RPMI7951 (cell line): ENCODE measurements at regions not wholly inside any gene's neighbourhood (a gene's known extent, or its start where the extent isn't known, plus 50 kb on each side); places are given as distances from the start of the nearest gene placed in this dataset.

Experiments used
- DNase-seq: peaks from one replicate; pipeline ENCODE4 v3.0.0-alpha.2; 2012; ENCODE audit warnings: low read depth

DNA sequence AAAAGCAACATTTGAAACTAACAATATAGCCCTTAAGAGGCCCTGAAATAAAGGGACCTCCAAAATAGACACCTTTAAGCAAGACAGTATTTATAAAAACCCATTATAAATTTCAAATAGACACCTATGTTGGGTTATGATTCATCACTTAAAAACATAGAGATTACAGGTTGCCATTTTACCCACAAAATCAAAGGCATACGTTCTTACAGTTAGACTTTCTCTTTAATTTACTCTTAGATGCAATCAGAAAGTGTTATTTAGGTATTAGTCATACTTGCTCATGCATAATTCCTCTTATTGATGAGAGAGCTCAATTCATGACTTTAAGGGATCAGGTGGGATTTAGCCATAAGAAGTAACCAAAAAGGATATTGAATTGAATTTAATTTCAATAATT lies 51.5 kb upstream of the TMEM200A start:
- no peak for DNase-seq

DNA sequence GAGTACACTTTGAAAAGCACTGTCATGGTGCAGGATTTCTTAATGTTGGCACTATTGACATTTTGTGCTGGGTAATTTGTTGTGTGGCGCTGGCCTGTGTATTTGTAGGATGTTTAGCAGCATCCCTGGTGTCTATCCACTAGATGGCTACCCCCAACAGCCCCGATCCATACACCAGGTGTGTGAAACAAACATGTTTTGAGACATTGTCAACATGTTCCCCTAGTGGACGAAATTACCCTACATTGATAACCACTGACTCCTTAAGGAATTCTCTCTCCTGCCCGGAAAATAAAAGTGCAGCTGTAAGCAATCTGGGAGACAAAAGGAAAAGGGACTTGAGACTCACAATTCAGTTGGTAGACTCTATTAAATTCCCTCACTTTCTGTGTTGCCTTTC lies 52.6 kb upstream of the TMEM200A start:
- DNase-seq: no peak

DNA sequence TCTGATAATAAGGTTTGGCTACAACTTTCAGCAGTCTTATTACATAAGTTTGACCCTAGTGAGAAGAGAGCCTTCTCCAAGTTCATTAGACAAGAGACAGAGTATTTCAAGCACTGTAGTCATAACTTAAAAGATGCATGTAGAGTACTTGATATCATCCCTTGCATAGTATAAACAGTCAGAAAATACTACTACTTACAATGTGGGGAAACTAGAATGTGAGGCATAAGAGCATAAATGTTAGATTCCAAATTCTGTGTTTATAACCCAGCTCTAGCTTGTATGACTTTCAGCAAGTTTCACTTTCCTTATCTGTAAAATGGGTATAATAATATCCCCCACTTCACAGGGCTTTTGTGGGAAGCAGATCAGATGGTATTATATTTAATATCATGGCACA lies 56.8 kb upstream of the TMEM200A start:
- DNase-seq: no peak

DNA sequence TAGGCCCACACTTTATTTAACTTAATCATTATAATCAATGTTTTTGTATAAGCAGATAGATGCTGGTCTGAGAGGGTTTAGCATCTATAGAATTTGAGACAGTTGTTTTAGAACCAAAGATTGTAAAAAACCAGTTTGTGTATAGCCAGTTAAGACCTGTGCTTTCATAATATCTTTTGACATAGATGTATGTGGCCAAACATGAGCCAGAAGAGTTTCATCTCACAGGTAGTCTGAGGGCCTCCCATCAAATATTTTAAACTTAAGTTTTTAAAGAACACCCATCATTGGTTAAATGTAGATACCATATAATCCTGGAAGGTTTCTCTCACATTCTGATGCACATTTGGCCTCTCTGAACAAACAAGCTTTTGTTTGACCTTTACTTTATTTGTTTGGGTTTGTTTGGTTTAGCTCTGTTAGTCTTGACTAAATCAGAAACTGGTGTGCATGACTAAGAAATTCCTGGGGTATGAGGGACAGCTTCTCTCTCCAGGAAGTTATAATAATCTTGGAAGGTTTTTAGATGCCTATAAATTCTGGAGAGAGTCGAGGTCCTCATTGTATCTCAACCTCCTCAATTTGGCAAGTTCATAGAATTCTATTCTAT lies 58.0 kb upstream of the TMEM200A start:
- peak; percentile 65 for DNase-seq

DNA sequence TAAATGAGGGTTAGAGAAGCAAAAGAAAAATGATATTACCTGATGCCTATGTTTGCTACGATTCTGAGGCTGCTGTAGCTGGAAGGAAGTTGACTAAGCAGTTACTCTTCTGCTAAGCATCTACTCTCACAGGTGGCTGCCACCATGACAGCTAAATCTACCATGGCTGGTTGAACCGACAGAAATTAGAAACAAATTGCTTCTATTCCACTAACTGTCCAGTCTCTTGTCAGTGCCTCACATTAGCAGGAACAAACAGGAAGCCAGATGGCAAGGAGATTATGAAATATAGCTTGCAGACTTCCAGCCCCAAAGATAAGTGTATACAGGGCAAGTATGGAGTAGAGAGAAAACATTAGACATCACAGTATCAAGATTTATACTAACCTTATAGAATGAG lies 59.4 kb upstream of the TMEM200A start:
- DNase-seq: peak; percentile 48

DNA sequence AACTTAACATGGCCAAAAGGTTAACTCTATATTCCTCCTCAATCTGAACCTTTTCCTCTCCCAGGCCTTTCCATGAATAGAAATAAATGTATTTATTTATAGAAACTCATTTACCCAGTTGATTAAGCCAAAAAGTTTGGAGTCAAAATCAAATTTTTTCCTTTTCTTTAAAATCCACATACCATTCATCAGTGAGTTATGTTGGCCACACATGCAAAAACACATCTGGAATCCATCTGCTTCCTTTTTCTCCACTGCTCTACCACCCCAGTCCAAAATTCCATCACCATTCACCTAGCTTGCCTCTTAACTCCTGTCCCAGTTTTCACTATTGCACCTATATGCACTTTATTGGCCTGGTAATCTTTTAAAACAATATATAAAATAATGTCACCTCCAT lies 62.4 kb upstream of the TMEM200A start:
- DNase-seq: peak; percentile 70

DNA sequence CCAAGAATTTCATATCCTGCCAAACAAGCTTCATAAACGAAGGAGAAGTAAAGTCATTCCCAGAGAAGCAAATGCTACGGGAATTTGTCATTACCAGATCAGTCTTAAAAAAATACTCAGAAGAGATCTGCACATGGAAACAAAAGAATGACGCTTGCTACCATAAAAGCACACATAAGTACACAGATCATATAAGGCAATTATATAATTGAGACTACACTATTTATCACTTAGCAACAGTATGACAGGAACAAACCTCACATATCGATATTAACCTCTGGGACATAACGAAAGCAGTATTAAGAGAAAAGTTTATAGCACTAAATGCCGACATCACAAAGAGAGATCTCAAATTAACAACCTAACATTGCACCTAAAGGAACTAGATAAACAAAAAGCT lies 67.6 kb upstream of the TMEM200A start:
- DNase-seq: no peak

DNA sequence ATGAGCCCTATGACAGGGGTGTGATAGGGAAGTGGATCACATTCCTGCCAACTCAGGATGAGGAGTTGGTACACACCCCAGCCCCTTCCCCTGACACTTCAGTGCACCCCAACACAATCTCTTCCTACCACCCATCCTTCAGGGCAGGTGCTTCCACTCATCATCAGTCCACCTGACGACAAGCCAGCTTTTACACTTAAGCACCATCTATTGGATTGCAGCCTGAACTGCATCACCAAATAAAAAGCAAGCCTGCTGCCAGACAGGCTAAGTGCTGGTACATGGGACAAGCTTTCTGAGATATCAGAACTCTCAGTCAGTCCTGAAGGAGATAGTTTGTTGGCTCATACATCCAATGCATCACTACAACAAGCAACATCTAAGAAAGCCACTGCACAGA lies 69.0 kb upstream of the TMEM200A start:
- no peak for DNase-seq

DNA sequence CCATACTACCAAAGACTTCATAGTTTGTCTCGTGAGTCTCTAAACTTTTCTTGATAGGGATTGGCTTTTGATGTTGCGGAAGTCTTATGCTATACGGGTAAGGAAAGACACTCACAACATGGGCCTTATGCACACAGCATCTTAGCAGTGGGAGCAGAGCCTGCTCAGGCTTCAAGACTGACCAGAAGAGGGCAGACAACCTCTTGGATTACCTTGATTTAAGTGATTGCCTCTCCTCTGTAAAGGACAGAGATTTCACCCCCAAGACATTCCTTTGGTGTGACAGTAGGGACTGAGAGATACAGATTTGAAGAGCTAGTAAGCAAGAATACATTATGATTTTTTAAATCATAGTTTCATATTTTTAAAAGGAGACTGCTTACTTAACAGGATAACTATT lies 71.0 kb upstream of the SAMD3 start:
- DNase-seq: peak; percentile 76

DNA sequence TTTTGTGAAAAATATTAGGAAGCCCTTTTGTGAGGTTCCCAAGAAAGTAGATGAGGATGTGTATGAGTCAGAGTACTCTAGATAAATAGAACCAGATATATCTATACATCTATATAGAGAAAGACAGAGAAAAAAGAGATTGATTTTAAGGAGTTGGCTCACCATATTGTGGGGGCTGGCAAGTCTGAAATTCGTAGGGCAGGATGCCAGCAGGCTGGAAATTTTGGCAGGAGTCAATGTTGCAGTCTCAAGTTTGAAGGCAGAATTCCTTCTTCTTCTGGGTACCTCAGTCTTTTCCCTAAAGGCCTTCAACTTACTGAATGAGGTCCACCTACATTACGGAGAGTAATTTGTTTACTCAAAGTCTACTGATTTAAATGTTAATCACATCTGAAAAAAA lies 65.3 kb upstream of the SAMD3 start:
- no peak for DNase-seq

DNA sequence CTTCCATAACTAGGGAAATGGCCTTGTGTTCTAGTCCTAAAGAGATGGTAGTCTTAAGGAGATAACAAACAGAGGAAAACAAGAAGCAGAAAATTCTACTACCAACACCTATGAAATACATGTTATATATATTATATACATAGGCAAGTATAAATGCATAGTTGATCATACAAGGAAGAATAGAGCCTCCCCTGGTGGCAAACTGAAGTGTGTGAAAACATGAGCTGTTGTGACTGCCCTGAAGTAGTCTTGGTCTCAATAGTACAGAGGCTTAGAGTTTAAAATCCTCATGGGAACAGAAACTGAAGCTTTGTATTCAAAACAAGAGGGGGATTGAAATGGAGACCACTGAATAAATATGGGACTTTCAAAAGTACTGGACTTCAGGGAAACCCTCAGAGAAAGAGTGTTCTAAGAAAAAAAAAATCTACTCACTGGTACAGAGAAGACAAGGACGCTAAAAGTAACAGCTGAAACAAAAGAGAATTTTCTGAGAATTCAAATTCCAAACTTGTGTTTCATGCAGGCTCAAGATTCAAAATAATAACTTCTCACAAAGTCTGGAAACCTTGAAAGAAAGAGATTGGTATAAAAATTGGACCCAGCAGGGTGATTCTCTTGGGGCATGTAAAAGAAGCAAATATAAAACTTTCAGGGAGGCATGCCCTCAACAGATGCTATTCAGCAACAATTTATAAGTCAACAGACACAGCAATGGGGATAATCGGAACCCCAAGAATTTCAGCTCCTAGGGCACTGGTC lies 59.7 kb upstream of the SAMD3 start:
- peak; percentile 33 for DNase-seq

DNA sequence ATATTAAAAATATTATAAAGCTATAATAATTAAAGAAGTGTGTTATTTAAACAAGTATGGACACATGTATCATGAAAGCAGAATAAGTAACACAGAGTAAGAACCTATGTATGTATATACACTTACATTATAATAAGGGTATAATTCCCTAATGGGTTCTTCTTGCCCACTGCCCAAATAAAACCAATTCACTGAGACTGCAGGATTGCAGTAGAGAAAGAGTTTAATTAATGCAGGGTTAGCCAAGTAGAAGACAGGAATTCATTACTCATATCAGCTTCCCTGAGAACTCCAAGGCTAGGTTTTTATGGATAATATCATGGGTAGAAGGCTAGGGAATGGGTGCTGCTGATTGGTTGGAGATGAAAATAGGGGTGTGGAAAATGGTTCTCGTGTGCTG lies 53.8 kb upstream of the SAMD3 start:
- DNase-seq: no peak

DNA sequence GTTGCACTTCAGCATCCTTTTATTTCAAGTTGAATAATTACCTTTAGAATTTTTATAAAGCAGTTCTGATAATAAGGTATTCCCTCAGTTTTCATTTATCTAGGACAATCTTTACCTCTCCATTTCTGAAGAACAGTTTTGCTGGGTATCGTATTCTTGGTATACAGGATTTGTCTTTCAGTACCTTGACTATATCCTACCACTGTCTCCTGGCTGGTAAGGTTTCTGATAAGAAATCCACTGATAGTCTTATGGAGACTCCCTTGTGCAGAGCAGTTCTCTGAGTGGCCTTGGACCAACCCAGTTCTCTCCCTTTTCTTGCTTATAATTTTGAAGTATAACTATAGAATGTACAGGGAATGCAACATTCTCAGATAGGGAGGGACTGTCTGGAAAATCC lies 51.3 kb upstream of the SAMD3 start:
- no peak for DNase-seq
